Body of pancreas (tissue), 4 donors: ENCODE measurements at regions not wholly inside any gene's neighbourhood (a gene's known extent, or its start where the extent isn't known, plus 50 kb on each side); places are given as distances from the start of the nearest gene placed in this dataset.
A peak's percentile ranks its signal among the peaks of the same experiment; 100 is the strongest.

Experiments used
- ATAC-seq: fragments of 150-250 bp; one replicate; pipeline ENCODE4 v1.9.1; 2016
- DNase-seq, 4 donors: peaks; one replicate each; pipeline ENCODE4 v3.0.0-alpha.2; 2019
- H3K27ac ChIP-seq, 4 donors: fragments of 200-600 bp; sonication (generic); 1 replicate in 3 of 4; 2 replicates in 1 of 4; pipeline versions ENCODE4 v1.5.1 to v1.6.1; 2016 to 2019; ENCODE audit warnings: mild to moderate bottlenecking in 1 of 4, mixed read lengths in 1 of 4, moderate library complexity in 1 of 4
- H3K27me3 ChIP-seq, 2 donors: fragments of 200-600 bp; sonication (generic); one replicate each; pipeline ENCODE4 v1.6.0; 2016; ENCODE audit warnings: mild to moderate bottlenecking in 1 of 2
- H3K36me3 ChIP-seq, 2 donors: fragments of 200-600 bp; sonication (generic); replicated peaks in 1 of 2; 2 replicates each; pipeline ENCODE4 v1.5.1; 2016; ENCODE audit warnings: low read depth in 2 of 2; ENCODE audit not compliant: insufficient read depth in 1 of 2
- H3K4me1 ChIP-seq: fragments of 200-600 bp; sonication (generic); one replicate; pipeline ENCODE4 v1.6.0; 2016
- H3K4me3 ChIP-seq, 2 donors: fragments of 200-600 bp; sonication (generic); 1 replicate in 1 of 2; 2 replicates in 1 of 2; pipeline ENCODE4 v1.5.1; 2016 to 2019
- H3K9me3 ChIP-seq, 3 donors: fragments of 200-600 bp; sonication (generic); 1 replicate in 2 of 3; 2 replicates in 1 of 3; pipeline ENCODE4 v1.5.1; 2016
- POLR2A ChIP-seq, 3 donors: fragments of 450-650 bp; IDR thresholded peaks; one replicate each; pipeline ENCODE4 v1.6.1; 2016; ENCODE audit warnings: antibody characterized with exemption in 3 of 3, mild to moderate bottlenecking in 2 of 3
- WGBS, 2 donors: methylation state at CpG; one replicate each; pipeline ENCODE4 v1.1.5; 2017; 5-methylcytosine and 5-hydroxymethylcytosine counted together
- intact Hi-C: fragments of 100-400 bp; cut with DNase I; formaldehyde crosslinking; loops from one replicate; pipeline ENCODE4 v1.15.1; 2023
- TF ChIP-seq, protein P1 (sequence below), 7 experiments: fragments of 450-650 bp in 4 of 7; fragments of 200-600 bp in 3 of 7; sonication (generic) in 3 of 7; IDR thresholded peaks; one replicate each; pipeline ENCODE4 v1.5.1; 2016 to 2019; ENCODE audit warnings: antibody characterized with exemption in 7 of 7

DNA sequence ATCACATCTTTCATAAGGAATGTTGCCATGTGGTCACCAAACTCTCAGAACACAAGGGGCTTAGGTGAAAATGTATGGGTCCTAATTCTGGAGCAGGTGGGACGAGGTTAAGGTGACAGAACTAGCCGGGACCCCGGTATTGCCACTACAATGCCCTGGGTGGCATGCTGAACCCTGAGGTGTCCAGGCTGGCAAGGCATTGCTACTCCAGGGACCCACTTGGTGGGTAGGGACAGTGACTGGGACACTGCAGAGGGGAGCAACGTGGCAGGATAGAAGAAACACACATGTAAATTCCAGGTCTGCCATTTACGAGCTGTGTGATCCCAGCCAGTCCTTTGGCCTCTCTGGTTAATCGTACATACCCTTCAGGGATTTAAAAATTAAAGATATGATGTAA is 206.9 kb upstream of the MVB12B start:
- no peaks in the 10 kb centered on the region for H3K4me1 ChIP-seq
- H3K36me3 ChIP-seq: no peaks in the 10 kb centered on the region
- ATAC-seq (no peak), DNase-seq (no peak)
- TF ChIP-seq, protein P1, sequence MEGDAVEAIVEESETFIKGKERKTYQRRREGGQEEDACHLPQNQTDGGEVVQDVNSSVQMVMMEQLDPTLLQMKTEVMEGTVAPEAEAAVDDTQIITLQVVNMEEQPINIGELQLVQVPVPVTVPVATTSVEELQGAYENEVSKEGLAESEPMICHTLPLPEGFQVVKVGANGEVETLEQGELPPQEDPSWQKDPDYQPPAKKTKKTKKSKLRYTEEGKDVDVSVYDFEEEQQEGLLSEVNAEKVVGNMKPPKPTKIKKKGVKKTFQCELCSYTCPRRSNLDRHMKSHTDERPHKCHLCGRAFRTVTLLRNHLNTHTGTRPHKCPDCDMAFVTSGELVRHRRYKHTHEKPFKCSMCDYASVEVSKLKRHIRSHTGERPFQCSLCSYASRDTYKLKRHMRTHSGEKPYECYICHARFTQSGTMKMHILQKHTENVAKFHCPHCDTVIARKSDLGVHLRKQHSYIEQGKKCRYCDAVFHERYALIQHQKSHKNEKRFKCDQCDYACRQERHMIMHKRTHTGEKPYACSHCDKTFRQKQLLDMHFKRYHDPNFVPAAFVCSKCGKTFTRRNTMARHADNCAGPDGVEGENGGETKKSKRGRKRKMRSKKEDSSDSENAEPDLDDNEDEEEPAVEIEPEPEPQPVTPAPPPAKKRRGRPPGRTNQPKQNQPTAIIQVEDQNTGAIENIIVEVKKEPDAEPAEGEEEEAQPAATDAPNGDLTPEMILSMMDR (IDR thresholded peaks at IDR 0.05): no peak
- no peak for TF ChIP-seq POLR2A (IDR thresholded peaks at IDR 0.05)
- no peak overlapping the region for H3K4me3 ChIP-seq
- H3K9me3 ChIP-seq: no peaks in the 10 kb centered on the region
- 52 to 71% methylated on average over 6 of the region's 6 CpGs for WGBS, 2 donors
- no peak overlapping the region for H3K27ac ChIP-seq
- no peaks in the 10 kb centered on the region for H3K27me3 ChIP-seq
- intact Hi-C loops: no loop called here

DNA sequence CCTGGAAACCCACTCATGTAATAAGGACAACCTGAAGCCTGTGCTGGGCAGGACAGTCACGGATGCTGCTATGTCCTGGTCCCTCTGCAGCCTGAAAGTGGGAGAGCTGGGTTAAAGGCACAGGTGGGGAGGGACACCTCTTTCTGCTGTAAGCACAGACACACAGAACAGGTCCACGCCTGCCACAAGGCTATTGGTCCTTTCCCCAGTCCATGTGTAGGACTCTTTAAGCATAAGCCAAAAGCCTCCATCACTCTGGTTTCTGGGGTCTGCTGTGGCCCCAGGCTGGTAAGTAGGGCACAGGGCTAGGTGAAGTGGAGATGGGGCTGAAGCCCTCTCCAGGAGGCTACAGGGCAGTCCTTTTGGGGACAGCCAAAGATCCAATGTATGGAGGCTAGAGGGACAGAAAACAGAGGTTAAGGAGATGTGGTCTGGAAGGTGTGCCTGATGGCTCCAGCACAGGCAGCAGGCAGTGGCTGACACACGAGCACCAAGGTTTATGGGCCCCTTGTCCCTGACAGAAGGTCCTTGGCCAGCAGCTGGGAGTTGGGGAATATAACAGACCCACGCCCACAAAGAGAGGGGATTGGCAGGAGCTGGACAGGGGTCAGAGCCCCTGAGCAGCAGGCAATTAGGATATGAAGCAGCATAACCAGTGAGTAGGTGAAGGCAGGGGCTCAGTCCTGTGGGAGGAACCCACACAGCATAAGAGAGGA is 203.6 kb upstream of the MVB12B start:
- H3K9me3 ChIP-seq: no peaks in the 10 kb centered on the region
- WGBS, 2 donors: 55 to 71% methylated on average over 4 of the region's 4 CpGs
- TF ChIP-seq POLR2A (IDR thresholded peaks at IDR 0.05): no peak
- TF ChIP-seq, protein P1 (IDR thresholded peaks at IDR 0.05): no peak
- no peaks in the 10 kb centered on the region for H3K27me3 ChIP-seq
- no peak overlapping the region for H3K27ac ChIP-seq
- no peaks in the 10 kb centered on the region for H3K4me1 ChIP-seq
- DNase-seq (no peak), ATAC-seq (no peak)
- H3K4me3 ChIP-seq: no peak overlapping the region
- intact Hi-C loops: no loop called here
- no peaks in the 10 kb centered on the region for H3K36me3 ChIP-seq

DNA sequence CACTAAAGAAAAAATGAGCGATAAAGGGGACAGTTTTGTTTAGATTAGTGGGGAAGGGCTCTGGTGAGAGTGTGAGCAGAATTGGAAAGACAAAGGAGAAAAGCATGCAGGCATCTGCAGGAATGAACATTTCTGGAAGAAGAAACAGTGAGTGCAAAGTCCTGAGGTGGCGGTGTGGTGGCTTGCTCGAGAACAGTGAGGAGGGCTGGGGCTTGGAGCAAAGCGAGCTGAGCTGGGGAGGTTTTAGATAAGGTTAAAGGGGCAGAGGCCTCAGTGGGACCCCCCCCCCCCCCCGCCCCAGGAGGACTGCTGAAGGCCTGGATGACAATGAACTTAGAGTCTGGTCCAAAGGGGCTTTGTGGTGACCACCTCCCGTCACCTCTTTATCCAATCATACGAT is 202.7 kb upstream of the MVB12B start:
- no peak for ATAC-seq
- 54 to 57% methylated on average over 6 to 7 of the region's 7 CpGs for WGBS, 2 donors
- intact Hi-C loops: no loop called here
- Histone ChIP-seq H3K9me3 (no peaks in the 10 kb centered on the region), H3K27me3 (no peaks in the 10 kb centered on the region), H3K4me1 (no peaks in the 10 kb centered on the region), H3K27ac (no peak overlapping the region), H3K4me3 (no peak overlapping the region), H3K36me3 (no peaks in the 10 kb centered on the region)
- DNase-seq: no peak
- TF ChIP-seq, protein P1 (IDR thresholded peaks at IDR 0.05): no peak
- TF ChIP-seq POLR2A (IDR thresholded peaks at IDR 0.05): no peak

DNA sequence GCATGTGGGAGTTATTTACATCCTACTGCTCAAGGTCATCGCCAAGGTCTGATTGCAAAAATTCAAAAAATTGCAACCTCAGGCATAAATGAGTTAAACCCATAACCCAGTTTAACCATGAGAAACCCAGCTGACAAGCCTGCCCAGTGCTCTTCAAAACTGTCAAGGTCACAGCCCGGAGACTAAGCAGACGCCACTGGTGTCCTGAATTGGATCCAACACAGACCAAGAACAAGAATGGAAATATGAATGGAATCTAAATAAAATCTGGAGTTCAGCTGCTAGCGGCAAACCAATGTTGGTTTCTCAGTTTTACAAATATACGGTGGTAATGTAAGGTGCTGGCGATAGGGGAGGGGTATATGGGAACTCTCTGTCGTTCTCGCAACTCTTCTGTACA is 201.5 kb upstream of the MVB12B start:
- ATAC-seq (no peak), DNase-seq (no peak)
- Histone ChIP-seq H3K9me3 (no peaks in the 10 kb centered on the region), H3K36me3 (no peaks in the 10 kb centered on the region), H3K27me3 (no peaks in the 10 kb centered on the region), H3K27ac (no peak overlapping the region), H3K4me1 (no peaks in the 10 kb centered on the region), H3K4me3 (no peak overlapping the region)
- intact Hi-C loops: no loop called here
- 30 to 32% methylated on average over 8 of the region's 8 CpGs for WGBS, 2 donors
- TF ChIP-seq POLR2A (IDR thresholded peaks at IDR 0.05): no peak
- TF ChIP-seq, protein P1 (IDR thresholded peaks at IDR 0.05): no peak

DNA sequence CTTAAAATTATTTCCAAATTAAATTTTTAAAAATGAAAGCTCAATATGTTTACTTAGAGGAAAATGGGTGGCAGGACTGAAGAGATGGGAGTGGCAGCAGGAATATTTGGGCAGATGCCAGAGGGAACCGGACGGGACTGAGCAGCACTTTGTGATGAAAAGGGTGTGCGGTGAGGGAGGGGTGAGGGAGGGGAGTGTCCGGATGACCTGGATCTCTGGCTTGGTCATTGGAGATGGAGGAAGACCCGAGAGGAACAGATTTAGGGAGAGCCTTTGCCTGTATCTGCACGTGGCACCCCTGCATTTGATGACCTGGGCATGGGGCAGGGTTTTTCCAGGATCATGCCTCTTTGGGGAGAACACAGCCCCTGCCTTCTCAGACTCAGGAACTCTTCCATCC is 201.1 kb upstream of the MVB12B start:
- ATAC-seq (no peak), DNase-seq (peak in 2 of 4 donors; percentile 12 to 22)
- H3K9me3 ChIP-seq: no peaks in the 10 kb centered on the region
- H3K27me3 ChIP-seq: no peaks in the 10 kb centered on the region
- H3K27ac ChIP-seq: no peak overlapping the region
- intact Hi-C loops: no loop called here
- no peak overlapping the region for H3K4me3 ChIP-seq
- WGBS, 2 donors: 28 to 30% methylated on average over 6 of the region's 6 CpGs
- no peaks in the 10 kb centered on the region for H3K36me3 ChIP-seq
- TF ChIP-seq, protein P1 (IDR thresholded peaks at IDR 0.05): no peak
- no peak for TF ChIP-seq POLR2A (IDR thresholded peaks at IDR 0.05)
- no peaks in the 10 kb centered on the region for H3K4me1 ChIP-seq
